Anterior cingulate cortex (tissue), 58 donors: ENCODE measurements at regions not wholly inside any gene's neighbourhood (a gene's known extent, or its start where the extent isn't known, plus 50 kb on each side); places are given as distances from the start of the nearest gene placed in this dataset.

Experiments used
- DNase-seq, 58 donors: peaks; one replicate each; lab custom pipeline; 2025; lab: John Stamatoyannopoulos, UW

DNA sequence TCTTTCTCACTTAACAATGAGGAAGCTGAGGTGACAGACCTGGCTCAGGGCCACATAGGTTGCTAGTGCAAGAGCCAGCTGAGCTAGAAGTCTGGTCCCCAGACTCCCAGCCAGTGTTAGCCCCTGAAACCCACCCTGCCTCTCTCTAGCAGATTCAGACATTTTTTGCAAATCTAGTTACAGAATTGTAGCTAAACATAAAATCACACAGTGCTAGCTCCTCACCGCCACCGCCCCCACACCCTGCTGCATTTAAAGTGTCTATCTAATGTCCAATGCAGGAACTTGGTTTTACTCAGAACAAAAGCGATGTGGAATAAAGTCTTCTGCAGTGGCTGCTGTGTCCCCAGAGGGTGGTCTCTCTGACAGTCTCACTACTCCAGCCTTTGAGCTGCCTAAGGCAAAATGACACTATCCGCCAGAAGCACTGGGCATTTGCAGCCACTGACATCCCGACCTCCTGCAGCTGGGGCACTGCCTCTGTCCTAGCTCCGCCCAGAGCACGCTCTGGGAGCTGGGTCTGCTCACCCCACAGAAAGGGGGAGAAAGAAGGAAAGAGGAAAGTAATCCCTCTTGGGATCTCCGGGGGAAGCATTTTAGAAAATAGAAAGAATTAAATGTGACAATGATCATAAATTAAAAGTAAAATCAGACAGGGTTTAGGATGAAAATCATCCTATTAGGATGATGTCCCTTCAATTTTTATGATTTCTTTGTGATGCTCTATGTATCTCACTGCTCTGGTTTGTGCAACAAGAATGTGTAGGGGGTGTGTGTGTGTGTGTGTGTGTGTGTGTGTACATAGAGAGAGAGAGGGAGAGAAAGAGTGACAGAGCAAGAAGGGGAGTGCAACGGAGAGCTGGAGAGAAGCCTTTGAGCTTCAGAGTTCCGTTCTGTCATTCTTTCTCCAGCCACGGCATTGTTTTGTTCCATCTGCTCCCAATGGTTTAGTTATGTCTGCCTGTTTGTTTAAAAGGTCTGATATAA lies 50.5 kb upstream of the ST8SIA3 start:
- DNase-seq: peak in 4 of 58 donors; percentile 1 to 14 (median 7)
